NCI-H460 (cell line): ENCODE measurements at regions not wholly inside any gene's neighbourhood (a gene's known extent, or its start where the extent isn't known, plus 50 kb on each side); places are given as distances from the start of the nearest gene placed in this dataset.
A peak's percentile ranks its signal among the peaks of the same experiment; 100 is the strongest.

Source experiments
- DNase-seq: peaks from one replicate; pipeline ENCODE4 v3.0.0-alpha.2; 2016; ENCODE audit warnings: low read depth; ENCODE audit errors: extremely low read depth

DNA sequence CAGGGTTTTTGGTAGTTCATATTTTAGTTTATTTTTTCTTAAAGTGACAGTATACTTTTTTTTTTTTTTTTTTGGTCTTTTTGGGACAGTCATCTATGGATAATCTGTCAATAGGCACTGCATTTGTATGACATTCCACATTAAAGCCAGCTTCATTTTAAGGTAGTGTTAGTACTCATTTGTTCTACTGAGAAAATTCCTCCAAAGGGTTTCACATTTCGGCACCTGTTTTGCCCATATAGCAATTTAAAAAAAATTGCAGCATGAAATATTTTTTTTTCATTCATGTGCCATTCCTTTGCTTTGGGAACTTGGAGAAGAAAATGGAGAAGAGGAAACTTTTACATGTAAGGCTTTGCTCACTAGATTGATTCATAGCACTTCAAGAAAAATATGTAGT lies 276.3 kb upstream of the TCF4 start:
- DNase-seq: no peak

DNA sequence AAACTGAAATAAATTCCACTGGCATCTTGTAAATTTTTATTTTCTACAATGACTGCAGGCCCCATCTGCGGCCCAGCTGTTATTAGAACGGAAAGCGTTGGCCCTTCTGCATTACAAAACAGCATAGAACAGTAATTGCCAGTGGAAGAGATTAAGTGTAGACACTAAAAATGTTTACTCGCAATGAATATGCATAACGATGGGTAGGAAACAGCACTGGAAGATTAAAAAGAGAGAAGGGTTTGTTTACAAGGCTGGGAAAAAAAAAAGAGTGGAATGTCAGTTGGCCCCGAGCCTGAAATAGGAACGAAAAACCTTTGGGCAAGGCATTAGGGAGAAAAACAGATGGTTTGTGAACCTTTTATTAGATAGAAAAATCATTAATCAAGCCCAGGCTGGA lies 275.9 kb upstream of the TCF4 start:
- no peak for DNase-seq

DNA sequence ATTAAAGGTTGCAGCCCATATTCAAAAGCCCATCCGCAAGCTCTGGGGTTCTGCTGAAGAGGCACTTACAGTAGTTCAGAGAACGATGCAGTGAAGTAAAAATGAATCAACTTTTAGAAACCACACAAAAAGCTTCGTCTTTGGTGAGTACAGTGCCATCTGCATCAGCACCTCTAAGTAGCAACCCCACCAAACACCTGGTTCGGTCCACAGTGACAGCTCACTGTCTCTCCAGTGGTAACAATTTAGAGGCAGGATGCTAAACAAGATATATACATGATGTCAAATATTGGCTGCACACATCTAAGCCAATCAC lies 275.4 kb upstream of the TCF4 start:
- no peak for DNase-seq

DNA sequence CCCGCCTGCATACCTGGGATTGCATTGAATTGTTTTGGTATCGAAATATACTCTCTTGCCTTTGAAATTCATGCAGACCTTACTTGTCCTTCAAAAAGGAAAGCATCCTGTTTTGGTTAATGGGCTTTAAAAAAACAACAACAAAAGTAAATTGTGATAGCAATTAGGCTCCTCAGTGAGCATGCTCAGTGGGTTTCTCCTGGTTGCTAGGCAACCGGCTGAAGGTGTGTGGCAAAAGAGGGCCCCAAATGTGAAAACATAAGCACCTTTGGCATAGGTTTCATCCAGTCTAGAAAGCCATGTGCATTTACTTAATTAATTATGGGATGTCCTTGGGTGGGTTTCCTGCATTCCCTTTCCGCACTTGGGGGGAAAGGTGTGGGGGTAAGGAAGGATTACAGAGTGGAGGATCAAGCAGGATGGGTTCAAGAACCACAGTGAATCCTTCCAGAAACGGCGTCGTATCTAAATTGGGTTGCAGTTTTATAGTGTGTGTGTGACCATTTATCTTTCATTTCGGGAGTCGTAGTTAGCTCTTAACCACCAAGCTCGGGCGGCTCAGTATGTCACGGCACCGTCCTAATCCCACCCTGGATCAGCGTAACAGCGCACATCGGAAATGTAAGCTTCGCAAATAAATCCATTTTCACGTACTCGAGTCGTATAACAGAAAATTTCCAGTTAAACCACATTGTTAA lies 274.9 kb upstream of the TCF4 start:
- DNase-seq: no peak

DNA sequence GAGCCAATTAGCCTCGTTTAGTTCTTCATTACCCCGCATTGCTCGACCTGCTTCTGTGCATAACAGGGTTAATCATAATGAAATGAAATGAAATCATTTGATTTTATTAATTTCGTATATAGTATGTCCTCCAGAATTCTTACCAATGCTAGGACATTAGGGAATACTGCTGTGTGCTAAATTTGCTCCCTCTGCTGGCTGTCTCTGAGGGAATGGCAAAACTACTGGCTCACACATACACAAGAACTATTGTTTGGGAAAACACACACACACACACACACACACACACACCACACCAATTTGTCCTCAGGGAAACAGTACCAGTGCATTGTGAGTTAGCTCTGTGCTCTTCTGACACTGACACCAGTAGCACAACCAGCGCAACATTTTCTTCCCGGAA lies 273.3 kb upstream of the TCF4 start:
- no peak for DNase-seq

DNA sequence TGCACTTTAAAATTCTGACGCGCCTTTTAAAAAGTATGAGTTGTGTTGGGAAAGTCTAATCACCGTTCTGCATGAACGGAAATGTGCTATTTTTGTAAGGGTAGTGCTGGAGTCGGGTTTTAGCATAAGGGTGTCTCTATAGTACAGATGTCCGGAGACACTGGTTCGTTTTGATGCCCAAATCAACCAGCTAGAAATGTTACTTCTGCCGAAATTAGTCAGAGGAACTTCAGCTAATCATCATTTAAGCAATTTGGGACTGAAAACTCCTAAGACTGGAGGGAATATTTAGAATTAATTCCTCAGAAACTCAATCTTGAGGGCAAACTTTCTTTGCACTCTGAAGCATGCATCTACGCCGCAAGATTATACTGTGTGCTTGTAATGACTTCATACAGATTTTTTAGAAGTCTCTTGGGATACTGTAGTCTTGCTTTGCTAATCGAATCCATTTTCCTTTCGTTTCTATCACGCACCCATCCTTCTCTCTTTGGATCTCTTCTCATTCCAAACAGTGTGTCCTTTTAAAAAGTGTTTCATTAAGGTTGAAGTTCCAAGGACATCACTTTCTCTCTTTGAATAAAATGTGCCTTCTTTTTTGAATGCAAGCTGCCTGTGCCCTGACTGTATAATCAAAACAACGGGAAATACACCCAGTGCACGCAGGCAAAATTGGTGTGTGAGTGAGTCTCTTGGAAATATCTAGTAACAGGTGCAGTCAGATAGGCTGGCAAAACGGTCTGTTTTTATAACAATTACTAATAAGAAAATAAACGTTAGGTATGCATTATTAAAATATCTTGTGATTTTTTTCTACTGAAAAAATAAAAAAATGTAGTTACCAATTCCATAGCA lies 270.9 kb upstream of the TCF4 start:
- DNase-seq: no peak

DNA sequence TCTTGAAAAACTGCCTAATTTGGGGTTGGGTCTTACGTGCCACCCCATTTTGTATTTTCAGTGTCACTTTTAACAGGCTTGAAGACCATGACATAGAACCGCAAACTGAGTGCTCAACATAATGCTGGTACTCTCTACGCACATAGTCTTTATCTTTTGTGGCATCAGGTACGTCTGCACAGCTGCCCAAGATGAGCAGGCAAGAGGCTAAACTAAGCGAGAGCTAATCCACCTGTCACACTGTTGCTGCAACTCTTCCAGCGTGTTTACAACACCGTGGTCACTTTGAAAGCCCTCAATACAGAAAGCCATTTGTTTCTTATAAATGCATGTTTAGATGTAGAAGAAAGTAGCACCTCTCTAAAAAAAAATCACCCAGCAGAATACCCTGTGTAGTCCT lies 270.0 kb upstream of the TCF4 start:
- no peak for DNase-seq

DNA sequence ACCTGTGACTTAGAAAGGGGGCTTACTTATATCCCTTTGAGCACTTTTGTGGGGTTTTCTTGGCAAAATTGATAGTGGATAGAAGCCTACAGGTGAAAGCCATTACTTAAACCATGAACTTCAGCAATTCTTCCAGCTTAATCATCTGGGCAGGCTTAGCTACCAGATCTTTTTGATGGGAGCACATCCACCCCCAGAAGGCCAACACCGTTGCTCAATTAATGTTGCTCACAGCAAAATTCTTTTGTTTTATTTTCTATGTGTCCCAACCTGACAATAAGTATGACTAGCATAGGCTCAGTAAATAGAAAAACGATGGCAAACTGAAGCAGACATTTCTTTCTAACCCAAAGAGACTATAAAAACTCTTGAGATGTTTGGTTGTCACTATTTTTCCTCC lies 269.4 kb upstream of the TCF4 start:
- no peak for DNase-seq

DNA sequence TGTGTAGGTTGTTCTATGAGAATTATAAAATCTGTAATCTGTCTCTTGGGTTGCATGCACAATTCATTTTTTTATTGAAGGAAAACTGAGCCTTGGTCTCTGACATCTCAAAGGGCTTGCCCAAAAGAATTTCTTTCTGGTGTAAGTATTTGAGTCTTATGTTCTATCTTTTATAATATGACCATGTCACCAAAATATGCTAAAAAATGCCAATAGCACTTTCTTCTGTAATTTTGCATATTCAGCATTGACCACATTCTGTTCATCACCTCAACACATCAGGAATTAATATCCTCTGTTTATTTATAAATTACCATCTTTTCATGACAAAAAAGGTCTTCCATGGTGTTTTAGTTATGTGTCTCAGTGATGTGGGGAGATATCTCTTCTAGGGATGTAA lies 268.7 kb upstream of the TCF4 start:
- no peak for DNase-seq

DNA sequence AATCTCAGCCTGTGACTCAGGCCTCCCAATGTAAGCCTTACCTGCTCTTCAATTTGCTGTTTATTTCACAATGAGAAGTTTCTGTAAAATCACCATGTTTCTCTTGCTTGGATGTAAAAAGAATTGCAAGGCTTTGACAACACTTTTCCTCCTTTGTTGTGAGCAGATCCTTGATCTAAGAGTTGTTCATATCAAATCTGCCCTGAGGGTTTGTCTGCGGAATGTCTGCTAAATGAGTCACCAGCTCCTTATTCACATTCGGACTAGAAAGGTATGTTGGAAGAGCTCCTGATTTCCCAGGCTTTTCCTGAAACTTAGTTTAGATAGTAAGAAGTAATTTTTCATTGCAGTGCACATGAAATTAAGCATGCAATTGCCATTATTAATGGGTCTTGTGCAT lies 268.2 kb upstream of the TCF4 start:
- peak; percentile 38 for DNase-seq

DNA sequence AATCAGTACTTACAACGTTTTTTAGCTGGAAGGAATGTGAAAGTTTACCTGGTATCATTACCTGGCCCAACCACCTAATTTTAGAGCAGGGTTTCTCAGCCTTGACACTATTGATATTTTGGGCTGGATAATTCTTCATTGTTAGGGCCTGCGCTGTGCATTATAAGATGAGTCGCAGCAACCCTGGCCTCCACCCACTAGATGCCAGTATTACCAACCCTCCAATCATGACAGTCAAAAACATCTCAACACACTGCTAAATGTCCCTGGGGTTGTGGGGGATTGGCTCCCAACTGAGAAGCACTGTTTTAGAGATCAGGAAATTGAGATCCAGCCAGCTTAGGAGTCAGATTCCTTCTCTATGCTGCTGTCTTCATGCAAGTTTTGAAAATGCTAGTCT lies 265.3 kb upstream of the TCF4 start:
- no peak for DNase-seq

DNA sequence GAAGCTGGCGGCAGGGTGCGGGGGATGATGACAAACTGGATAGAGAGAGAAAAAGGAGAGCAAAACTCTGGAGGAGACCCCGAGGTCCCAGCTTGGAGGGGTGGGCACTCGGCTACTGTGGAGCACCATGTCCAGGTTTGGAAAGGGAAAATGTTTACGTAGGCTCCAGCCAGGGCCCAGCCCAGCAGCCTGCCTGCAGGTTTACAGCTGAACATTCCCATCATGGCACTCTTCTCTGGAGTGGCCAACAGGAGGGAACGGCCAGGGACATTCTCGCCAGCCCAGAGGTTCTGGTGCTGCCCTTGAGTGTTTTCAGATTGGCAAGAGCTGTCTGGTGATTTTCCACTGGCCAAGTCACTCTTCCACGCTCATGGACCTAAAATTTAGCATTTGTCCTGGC lies 262.9 kb upstream of the TCF4 start:
- DNase-seq: no peak

DNA sequence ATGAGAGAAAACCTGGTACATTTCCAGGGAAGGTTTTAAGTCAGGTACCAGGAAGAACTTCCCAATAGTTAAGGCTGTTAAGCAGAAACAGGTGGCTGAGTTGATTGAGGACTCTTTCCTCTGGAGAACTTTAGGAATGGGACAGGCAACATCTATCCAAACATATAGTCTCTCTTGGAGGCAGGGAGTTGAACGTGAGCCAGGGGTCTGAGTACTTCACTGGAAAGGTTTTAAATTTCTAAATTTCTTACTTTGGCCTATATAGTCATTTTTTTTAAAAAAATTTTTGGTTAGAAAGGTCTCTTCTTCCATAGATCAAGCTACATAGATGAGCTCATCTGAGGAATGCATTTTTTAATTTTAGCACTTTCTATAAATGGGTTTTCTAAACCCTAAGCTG lies 261.4 kb upstream of the TCF4 start:
- no peak for DNase-seq

DNA sequence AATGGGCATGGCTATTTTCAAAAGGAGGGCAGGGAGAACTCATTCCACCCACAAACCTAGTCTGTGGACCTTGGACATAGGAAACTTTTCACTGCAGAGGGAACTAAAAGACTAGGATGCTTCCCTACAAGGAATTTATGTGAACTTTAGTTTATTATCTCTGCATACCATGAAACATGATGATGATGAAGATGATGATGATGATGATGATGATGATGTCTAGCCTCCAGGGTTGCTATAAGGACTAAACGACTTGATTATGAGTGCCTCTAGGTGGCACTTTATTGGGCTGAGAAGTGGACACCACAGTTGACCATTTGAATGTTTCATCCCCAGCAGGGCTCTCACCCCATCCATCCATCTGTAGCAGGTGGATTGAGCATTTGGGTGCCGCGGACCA lies 260.0 kb upstream of the TCF4 start:
- no peak for DNase-seq

DNA sequence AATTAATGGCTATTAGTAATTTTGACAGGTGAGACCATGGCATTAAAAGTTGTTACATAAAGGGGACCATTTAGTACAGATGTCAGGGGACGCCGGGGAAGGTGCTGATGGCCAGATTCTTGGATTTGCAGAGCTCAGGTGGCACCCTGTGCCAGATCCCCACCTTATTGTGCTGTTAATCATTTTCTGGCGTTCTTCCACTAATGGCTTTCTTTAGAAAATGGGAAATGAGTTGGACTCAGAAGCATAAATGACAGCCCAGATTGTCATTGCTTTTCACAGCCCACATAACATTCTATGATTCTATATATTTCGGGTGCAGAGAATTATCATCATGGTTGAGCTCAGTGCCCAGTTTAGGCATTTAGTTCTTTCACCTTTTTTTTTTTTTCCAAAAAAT lies 257.2 kb upstream of the TCF4 start:
- no peak for DNase-seq

DNA sequence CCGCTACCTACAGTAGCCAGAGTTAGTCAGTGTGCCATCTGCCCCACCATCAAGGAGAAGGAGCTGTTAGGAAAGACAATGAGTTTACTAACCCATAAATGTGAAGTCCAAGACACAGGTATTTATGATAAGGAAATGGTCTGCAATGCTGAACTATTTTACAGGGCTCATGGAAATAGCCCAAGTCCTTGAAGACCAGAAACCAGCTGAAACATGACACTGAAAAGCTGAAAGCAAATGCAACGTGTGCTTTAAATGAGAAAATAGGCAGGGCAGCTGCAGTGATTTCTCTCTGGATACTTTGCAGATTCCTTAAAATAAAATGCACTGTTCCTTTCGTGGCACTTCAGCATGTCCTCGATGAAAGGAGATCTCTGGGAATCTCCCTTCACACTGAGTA lies 256.4 kb upstream of the TCF4 start:
- no peak for DNase-seq

DNA sequence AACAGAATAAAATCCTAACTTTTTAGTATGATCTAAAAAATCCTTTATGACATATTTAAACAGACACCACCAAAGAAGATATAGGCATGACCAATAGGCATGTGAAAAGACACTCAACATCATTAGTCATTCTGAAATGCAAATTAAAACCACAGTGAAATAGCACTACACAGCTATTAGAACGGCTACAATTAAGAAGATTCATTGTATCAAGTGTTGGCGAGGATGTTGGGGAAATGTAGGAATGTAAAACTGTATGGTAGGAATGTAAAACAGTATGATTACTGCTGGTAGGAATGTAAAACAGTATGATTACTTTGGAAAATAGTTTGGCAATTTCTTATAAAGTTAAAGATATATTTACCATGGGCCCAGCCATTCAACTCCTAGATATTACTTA lies 253.3 kb upstream of the TCF4 start:
- no peak for DNase-seq

DNA sequence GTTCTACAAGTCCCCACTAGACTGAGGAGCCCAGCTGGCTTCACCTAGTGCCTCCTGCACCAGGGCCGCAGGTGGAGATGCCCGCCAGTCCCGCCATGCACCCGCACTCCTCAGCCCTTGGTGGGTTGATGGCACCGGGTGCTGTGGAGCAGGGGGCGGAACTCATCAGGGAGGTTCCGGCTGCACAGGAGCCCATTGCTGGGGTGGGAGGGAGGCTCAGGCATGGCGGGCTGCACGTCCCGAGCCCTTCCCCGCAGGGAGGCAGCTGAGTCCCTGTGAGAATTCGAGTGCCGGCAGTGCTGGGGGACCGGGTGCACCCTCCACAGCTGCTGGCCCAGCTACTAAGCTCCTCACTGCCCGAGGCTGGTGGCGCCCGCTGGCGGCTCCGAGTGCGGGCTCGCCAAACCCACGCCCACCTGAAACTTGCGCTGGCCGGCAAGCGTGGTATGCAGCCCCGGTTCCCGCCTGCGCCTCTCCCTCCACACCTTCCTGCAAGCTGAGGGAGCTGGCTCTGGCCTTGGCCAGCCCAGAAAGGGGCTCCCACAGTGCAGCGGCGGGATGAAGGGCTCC lies 252.7 kb upstream of the TCF4 start:
- DNase-seq: no peak

DNA sequence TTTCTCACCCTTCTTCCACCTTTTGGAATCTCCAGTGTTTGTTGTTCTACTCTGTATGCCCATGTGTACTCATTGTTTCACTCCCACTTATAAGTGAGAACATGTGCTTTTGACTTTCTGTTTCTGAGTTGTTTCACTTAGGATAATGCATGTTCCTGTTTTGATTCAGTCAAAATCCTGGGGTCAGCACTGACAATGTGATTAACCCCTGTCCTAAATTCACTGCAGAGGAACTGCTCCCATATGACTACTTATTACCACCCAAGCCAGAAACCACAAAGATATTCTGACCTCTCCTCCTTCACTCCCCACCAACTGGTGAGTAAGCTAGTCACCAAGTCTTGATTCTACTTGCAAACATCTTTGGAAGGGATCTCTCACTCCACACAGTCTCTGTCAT lies 251.4 kb upstream of the TCF4 start:
- DNase-seq: no peak

DNA sequence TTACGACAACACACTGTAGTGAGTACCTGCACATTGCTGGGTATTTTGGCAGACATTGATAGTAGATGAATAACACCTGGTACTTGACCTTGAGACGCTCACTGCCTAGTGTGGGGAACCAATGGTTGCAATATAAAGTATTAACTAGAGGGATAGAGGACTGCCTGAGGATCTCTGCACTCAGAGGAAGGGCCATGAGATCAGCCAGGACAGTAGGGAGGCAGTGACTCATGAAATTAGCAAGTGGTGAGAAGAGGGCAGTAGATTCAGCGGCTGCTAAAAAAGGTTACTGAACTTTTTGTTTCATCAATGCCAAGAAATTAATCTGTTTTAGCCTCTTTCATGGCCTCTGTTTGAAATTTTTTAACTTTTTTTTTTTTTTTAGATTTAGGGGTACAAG lies 250.8 kb upstream of the TCF4 start:
- no peak for DNase-seq

DNA sequence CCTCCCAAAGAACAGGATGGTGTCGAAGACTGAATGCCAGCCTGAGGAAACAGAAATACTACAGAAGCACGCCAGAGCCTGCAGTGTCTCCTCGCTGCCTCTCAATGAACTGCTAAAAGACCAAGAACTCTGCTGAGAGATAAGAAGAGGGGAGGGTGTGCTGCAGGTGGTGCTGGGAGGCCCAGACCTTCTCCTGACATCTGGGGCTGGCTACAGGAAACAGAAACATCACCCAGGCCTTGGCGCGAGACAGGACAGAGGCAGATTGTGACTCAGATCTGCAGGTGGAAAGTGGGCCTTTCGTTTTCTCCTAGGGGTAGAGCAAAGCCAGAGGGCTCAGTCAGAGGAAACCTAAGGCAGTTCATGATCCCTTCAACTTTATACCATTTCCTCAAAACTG lies 250.3 kb upstream of the TCF4 start:
- no peak for DNase-seq

DNA sequence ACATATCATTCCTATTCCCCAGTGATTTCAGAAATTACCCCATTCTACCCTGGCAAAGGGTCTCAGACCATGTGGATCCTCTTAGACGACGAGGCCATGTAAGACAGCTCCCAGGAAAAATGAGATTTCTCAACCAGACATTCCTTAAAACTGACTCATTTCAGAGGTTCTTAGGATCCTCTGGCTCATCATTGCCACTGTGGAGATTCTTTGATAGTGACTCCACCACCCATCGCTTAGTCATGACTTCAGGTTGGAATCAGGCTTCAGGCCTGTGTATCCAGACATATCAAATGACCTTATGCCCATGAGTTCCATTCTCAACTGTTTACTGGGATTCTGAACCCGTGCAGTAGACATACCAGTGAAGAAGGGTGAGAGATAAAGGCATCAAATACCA lies 245.6 kb upstream of the TCF4 start:
- DNase-seq: peak; percentile 63
